OCI-M2 (cell line): ENCODE measurements at regions not wholly inside any gene's neighbourhood (a gene's known extent, or its start where the extent isn't known, plus 50 kb on each side); places are given as distances from the start of the nearest gene placed in this dataset.

Experiments
- DNase-seq: peaks from one replicate; lab custom pipeline; 2025; ENCODE audit not compliant: unreplicated experiment; lab: John Stamatoyannopoulos, UW

DNA sequence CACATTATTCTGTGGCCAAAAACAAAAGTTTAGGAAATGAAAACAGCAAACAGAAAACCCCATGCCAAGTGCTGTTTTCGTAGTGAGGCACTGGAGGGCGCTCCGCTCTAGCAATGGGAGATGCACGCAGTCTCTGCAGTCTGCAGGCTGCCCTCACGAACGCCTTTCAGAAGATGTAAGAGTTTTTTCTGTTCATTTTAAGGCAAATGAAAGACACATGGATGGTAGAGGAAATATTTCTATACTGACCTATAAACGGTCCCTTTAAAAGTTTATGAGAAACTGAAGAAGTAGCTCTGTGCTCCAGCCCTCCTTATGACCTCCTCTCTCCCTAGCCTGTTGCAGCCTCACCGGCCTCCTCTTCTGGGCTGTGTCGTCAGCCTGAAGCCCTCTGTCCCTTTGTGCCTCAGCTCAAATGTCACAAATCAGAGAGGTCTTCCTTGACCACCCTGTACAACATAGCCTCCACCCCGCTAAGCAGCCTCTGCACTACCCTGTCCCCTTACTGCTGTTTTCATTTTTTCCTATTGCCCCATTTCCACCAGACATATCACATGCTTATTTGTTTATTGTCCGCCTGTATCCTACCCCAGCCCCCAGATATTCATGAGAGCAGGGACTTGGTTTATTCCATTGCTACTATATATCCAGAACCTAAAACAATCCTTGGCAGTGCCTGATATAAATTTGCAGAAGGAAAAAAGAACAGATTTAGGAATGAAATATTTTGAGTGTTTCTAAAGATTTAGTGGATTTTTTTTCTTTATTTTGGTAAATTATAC lies 116.4 kb downstream of the TM9SF2 start:
- DNase-seq = no peak

DNA sequence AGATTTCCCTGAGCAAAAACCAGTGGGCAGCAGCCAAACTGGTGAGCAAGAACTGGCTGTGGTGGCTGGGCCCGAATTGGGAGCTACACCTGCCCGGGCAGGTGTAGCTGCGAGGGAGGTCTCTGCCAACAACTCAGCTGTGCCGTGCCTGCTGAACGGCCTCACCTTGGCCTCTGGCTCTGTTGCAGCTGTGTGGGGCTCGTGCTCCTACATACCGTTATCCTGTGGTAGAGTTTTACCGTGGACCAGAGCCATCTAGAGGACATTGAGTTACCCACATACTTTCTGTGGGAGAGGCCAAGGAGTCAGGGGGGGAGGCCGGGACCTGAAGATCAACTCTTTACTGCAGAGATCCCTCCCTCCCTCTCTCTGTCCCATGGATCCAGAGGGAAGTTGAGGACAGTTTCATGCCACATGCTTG lies 113.2 kb downstream of the TM9SF2 start:
- no peak for DNase-seq
